GM12874 (cell line): ENCODE measurements at regions not wholly inside any gene's neighbourhood (a gene's known extent, or its start where the extent isn't known, plus 50 kb on each side); places are given as distances from the start of the nearest gene placed in this dataset.

Source experiments
- CTCF ChIP-seq: IDR thresholded peaks from 2 replicates; pipeline ENCODE4 v1.5.1; 2011; ENCODE audit warnings: low read depth, mild to moderate bottlenecking, control low read depth, low read length, moderate library complexity; ENCODE audit not compliant: insufficient read depth

GRCh38 chr12:90303771-90304170 lies 595.1 kb upstream of the ATP2B1 start:
- TF ChIP-seq CTCF = no peak

GRCh38 chr12:90301561-90302133 lies 593.0 kb upstream of the ATP2B1 start:
- TF ChIP-seq CTCF = no peak

GRCh38 chr12:90301095-90301494 lies 592.5 kb upstream of the ATP2B1 start:
- TF ChIP-seq CTCF = no peak

GRCh38 chr12:90299666-90300065 lies 591.0 kb upstream of the ATP2B1 start:
- no peak for TF ChIP-seq CTCF

GRCh38 chr12:90299121-90299520 lies 590.5 kb upstream of the ATP2B1 start:
- no peak for TF ChIP-seq CTCF

GRCh38 chr12:90298289-90298948 lies 589.8 kb upstream of the ATP2B1 start:
- TF ChIP-seq CTCF = no peak

GRCh38 chr12:90295858-90296257 lies 587.2 kb upstream of the ATP2B1 start:
- TF ChIP-seq CTCF = no peak
